HS-27A (cell line): ENCODE measurements at regions not wholly inside any gene's neighbourhood (a gene's known extent, or its start where the extent isn't known, plus 50 kb on each side); places are given as distances from the start of the nearest gene placed in this dataset.
A peak's percentile ranks its signal among the peaks of the same experiment; 100 is the strongest.
"Not testable (repeated sequence)": the region's sequence is repeated elsewhere in the genome, so short reads cannot be mapped to it uniquely, and the experiment has no call there.

ENCODE experiments used
- DNase-seq: peaks from one replicate; pipeline ENCODE4 v3.0.0-alpha.2; 2012; ENCODE audit warnings: low read depth, missing footprints

DNA sequence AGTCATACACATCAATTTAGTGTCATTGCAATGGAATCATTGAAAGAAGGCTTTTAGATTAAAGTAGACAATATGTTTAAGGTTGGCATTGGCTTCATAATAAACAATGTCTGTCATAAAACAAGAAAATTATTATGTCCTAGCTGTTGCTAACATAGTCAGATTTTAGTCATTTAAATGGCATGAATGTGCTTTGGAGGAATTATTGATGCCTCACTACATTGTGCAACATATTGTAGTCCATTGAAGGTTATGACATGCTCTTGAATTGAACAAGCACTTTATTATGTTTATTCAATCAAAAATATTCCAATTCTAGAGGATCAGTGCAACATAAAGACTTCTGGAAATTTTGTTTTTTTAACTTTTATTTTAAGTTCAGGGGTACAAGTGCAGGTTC lies 489.8 kb upstream of the AMOT start:
- DNase-seq = no peak

DNA sequence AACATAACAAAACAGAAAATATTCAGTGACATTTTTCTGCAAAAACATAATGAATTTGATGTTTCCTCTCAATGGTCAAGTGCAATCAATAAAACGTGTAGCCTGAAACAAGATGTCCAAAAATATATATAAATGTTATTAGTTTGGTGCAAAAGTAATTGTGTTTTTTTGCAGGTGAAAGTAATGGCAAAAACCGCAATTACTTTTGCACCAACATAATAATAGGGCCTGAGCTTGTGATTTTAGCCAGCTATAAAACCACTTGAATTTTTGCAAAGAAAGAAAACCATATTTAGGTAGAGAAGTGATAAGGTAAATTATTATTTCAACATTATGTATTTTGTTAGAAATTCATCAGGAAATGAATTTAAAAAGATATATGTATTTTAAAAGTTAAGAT lies 475.3 kb upstream of the AMOT start:
- no peak for DNase-seq

DNA sequence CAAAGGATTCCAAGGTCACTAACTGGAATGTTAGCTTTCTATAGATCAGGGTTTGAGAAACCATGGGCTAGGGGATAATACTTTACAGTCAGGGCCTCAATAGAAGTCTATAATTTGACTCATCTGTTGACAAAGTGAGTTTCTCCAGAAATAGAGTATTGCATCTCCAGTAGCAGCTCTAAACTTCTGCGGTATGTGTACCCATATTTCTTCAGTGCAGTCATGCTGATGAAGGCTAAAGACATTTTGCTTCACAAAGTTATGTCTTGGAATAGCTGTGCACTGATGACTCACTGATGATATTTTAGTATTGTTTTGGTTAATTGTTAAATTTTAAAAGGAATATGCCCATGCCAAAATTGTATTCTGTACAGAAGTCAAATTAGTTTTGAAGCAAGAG lies 464.9 kb upstream of the AMOT start:
- DNase-seq = peak; percentile 23

DNA sequence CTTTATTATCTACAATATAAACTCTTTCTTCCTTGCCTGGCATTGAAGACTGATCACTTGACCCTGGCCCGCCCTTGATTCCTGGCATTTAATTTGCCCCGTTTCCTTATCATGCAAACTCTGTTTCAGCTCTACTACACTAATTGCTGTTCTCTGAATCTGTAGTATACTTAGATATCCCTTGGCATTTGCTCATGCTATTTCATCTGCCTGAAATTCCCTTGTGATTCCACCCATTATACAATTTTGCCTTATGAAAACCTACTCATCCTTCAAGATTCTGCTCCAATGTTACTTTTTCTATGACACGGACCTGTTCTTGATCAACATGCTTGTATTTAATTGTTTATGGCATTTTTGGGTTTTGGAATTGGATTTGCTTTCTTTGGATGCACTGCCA lies 459.9 kb upstream of the AMOT start:
- DNase-seq = no peak

DNA sequence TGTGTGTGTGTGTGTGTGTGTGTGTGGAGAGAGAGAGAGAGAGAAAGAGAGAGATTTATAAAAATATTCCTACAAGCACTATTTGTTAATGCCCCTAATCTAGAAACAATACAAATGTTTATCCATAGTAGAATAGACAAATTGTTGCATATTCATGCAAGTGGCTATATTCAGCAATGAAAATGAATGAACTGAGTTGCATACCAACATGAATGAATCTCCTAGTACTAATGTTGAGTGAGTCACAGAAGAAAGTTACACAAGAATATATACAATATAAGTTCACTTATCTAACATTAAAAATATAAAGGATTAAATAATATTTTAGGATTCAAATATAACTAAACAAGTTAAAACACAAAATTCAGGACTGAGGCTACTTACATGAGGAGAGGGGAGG lies 456.8 kb upstream of the AMOT start:
- DNase-seq = no peak

DNA sequence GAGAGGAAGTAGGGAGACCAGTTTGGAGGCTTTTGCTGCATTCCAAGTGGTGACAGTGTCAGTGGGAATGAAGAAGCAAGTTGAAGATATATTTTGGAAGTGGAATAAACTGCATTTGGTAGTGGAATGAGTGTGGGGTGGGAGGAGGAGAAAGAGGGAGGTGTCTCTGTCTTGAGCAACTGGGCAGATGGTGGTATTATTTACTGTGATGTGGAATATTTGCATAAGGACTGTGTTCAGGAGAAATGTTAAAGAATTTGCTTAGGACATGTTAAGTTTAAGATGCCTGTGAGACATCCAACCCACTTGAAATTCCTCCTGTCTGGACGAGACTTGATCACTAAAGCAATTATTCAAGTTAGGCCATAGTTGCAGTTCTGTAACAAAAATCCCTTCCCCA lies 448.9 kb upstream of the AMOT start:
- no peak for DNase-seq

DNA sequence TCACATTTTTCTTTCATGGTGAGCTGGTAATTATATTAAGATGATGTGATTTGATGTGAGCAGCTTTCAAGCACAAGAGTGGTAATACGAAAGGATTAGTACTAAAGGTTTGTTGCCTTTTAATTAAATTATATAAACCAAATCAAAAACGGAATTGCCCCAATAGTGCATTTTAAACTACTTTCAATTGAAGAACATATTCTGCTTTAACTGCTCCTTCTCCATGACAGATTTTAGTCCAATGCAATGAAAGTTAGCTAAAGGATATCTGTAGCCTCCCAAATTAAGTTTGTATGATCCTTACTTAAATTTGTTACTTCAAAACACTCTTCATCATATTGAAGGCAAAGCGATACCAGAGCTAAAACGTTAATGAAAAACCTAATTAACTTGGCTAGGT lies 447.1 kb upstream of the AMOT start:
- no peak for DNase-seq

DNA sequence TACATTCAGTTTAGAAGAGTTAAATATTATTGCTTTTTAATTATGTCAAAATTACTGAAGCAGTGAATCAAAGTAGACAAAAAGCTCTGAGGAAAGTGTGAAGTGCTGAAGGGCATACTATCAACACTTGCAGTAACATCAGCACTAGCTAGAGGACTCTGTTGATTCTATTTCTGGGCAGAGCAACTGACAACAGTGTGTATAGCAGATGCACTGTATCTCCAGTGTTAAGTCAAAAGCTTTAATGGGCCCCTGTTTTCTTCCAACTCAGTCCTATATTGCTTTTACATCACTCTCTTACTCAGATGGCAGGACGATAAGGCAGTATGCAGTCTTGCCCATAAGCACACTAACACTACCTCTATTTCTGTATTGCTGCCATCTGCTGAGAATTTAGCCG lies 435.2 kb upstream of the AMOT start:
- DNase-seq = no peak

DNA sequence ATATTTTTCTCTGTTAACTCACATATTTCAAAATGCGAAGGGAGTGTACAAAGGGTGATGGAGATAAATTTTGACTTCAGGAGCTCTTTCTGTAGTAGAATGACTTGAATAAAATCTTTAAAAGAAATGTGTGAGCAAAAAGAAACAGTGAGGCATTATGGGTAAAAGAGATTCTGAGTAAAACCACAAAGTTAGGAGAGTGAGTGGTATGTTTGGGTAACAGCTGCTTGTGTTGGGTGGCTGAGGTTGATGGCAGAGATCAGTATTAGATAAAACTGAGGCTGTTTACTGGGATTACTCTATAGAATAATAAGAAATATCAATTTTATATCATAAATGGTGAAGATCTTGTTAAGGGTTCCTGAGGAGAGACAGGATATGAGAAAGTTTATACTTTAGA lies 434.2 kb upstream of the AMOT start:
- peak; percentile 11 for DNase-seq

DNA sequence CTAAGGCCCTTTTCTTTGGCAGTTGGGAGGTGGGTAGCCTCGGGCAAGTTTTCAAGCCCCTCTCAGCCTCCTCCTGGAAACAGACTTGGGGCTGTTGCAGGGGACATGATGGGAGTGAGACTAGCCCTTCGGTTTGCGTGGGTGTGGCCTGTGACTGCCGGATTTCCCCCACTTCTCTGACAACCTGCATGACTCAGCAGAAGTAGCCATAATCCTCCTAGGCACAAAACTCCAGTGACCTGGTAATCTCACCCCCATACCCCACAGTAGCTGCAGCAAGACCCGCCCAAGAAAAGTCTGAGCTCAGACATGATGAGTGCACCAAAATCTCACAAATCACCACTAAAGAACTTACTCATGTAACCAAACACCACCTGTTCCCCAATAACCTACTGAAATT lies 433.7 kb upstream of the AMOT start:
- peak; percentile 2 for DNase-seq

DNA sequence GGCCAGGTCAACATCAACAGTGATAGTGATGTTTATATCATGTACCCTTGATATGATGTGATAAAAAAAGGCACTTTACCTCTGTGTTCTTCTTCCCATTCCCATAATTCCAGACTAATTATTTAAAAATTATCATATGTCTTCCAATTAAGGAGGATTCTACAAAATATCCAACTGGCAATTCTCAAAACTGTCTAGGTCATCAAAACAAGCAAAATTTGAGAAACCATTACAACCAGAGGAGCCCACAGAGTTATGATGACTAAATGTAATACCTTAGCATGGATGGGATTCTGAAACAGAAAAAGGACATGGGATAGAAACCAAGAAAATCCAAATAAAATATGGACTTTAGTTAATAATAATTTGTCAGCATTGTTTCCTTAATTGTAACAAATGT lies 428.6 kb upstream of the AMOT start:
- DNase-seq = no peak

DNA sequence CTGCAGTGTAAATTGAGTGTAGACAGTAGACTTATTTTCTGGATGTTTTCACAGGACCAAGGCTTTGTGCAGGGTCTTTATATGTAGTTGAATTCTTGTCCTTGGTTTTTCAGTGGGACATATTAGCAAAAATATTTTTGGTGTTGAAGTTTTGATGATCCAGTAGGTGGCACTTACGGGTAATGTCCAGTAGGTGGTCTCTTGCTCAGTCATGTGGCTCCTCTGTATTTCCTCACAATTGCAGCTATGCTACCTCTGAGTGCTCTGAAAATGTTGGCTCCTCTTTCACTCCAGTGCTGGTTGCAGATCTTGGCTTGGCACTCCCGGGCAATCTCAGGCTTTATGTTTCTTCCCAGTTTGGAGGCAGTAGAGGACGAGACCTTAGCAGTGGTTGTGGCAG lies 419.8 kb upstream of the AMOT start:
- DNase-seq = no peak

DNA sequence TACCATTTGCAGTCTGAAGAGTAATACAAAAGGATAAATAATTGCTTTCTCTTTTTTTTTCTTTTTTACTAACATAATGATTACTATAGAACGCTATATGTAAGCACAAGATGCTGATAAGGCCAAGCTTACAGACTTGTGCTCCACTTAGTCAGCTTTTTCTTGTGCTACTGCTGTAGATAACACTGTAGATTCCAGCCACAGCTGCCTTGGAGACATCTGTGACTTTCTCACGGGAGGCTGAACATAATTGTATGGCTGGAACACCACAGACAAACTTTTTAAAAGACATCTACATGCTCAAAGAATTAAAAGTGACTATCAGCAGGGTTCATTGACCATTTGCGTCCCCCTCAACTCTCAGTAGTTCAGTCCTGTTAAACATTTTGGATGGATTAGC lies 381.7 kb upstream of the AMOT start:
- no peak for DNase-seq

DNA sequence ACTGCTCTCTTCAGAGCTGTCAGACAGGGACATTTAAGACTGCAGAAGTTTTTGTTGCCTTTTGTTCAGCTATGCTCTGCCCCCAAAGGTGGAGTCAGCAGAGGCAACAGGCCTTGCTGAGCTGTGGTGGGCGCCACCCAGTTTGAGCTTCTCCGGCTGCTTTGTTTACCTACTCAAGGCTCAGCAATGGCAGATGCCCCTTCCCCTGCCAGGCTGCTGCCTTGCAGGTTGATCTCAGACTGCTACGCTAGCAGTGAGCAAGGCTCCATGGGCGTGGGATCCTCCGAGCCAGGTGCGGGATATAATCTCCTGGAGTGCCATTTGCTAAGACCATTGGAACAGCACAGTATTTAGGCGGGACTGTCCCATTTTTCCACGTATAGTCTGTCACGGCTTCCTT lies 371.4 kb upstream of the AMOT start:
- no peak for DNase-seq

DNA sequence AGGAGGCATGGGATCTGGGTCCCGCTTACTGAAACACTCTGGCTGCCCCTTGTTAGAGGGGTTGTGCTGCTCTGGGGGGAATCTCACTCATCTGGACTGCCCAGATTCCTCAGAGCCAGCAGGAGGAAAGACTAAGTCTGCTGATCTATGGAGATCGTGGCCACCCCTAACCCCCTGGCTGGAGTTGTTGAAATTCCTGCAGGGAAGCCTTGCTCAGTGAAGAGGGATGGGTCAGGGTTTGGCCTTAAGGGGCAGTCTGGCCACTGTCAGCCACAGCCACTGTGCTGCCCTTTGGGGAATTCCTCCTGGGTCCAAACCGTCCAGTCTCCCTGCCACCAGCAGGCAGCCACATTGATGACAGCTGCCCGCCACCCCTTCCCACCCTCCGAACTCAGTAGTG lies 362.0 kb upstream of the AMOT start:
- DNase-seq = no peak

DNA sequence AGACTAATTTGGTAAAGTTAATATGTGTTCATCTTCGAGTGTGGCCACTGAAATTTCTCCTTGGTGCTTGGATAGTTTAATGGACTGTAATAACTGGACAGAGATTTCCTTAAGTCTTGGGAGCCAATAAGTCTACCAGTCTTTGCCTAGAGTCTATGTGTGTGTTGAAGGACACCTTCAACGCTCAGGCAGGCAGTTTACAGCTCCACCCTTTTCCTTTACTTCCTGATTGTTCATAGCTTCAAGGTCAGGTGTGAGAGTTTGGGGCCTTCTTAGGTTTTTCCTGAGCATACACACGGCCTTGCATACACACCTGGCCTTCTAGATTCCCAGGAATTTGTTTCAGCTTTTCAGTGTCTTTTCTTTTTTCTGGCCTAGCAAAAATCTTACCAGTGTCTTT lies 355.3 kb upstream of the AMOT start:
- no peak for DNase-seq

DNA sequence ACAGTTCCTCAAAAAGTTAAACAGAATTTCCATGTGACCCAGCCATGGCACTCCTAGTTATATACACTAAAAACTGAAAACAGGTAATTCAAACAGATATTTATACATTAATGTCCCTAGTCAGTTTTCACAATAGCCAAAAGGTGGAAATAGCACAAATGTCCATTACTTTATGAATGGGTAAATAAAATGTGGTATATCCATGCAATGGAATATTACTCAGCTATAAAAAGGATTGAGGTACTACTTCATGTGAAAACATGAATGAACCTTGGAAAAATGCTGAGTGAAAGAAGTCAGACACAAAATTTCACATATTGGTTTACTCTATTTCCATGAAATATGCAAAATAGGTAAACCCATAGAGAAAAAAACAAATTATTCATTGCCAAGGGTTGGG lies 351.8 kb upstream of the AMOT start:
- DNase-seq = no peak

DNA sequence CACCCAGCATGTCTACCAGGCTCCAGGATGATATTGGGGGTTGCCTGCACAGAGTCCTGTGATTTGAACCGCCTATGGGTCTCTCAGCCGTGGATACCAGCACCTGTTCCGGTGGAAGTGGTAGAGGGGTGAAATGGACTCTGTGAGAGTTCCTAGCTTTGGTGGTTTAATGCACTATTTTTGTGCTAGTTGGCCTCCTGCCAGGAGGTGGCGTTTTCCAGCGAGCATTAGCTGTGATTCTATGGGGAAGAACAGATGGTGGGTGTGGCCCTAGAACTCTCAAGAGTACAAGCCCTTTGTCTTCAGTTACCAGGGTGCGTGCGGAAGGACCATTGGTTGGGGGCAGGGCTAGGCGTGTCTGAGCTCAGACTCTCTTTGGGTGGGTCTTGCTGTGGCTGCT lies 316.9 kb upstream of the AMOT start:
- DNase-seq = no peak

DNA sequence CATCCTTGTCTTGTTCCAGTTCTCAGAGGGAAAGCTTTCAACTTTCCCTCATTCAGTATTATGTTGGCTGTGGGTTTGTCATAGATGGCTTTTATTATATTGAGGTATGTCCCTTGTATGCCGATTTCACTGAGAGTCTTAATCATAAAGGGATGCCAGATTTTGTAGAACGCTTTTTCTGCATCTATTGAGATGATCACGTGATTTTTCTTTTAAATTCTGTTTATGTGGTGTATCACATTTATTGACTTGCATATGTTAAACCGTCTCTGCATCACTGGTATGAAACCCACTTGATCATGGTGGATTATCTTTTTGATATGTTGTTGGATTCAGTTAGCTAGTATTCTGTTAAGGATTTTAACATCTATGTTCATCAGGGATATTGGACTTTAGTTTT lies 313.7 kb upstream of the AMOT start:
- not testable (repeated sequence) for DNase-seq

DNA sequence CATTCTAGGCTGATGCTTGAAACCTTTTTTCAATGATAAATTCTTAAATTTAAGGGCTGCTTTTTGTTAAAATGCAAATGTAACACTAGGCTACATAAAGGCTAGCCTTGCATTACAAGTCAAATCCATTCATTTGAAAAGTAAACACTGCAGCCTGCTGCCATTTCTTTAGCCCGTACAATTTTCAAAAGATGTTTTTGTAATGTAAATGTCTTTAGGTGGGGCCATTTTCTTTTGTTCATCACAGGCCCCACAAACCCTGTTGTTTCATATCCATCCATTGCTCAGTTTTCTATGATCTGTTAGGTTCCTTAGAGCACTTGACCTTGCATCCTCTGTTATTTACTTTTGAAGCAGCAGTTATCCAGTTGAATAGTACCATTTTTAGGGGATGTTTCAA lies 296.2 kb upstream of the AMOT start:
- no peak for DNase-seq

DNA sequence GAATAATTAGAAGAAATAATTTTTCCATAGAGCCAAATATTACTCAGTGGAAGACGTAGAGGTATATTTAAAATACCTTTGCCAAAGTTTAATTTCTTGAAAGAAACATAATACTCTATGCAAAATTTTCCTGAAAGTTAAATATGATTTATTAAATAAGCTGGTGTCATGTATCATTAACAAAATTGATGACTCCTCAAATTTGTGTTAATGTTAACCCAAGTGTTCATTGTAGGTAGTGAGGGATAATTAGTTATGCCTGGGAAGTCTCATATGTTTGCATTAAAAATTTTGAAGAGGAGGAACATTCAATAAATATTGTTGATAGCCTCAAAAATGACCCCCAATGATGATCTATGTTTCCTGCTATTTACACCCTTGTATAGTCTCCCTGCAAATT lies 292.7 kb upstream of the AMOT start:
- DNase-seq = no peak

DNA sequence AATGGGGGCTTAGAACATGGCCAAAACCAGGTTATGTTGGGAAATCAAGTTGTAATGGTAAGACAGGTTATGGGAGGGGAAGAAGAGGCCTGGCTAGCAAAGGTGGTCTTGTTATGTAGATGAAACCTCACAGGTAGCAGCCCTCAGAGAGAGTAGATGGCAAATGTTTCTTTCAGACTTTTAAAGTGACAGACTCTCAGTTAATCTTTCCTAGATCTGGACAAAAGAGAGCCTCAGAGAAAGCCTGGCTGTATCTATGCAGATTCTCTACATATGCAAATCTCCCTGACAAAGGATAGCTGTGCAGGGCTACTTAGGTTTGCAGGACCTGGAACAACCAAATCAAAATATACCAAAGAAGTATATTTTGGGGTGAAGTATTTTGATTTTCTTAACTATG lies 284.1 kb upstream of the AMOT start:
- DNase-seq = no peak

DNA sequence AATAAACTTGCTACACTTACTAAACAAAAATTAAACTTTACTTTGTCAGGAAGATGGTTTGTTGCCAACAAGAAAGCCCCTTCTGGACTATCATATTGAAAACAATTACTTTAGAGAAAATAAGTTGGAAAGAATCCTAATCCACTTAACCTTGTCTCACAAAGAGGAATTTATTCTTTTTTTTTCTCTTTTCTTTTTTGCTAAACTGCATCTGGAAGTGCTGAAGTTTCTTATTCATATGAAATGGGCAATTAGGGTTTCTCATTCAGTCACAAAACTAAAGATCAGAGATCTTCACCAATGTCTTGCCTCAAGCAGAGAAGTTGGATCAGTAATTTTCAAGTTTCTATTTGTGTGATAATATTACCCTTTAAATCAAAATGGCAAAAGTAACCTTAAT lies 234.9 kb upstream of the AMOT start:
- DNase-seq = no peak

DNA sequence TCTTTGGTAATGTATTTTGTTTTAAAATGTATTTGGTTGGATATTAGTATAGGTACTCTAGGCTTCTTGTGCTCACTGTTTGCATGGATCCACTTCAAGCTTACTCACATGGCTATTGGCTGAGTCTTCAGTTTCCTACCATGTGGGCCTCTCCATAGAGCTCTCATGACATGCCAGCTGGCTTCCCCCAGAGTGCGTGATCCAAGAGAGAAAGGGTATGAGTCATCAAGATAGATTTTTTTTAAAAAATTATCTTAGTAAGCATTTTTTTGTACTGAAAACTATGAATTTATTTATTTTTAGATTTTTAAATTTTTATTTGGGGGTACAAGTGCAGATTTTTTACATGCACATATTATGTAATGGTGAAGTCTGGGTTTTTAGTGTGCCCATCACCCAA lies 219.1 kb upstream of the AMOT start:
- no peak for DNase-seq

DNA sequence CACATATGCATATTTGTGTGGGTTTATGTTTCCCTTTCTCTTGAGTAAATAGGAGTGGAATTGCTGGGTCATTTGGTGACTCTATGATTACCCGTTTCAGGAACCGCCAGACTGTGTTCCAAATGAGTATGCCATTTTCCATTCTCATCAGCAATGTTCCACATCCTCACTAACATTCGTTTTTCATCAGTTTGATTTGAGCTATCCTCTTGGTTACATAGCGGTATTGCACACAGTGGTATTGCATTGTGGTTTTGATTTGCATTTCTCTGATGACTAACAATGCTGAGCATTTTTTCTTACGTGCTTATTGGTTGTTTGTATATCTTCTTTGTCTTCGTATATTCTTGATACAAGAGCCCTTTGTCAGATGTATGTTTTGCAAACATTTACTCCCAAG lies 218.0 kb upstream of the AMOT start:
- DNase-seq = no peak

DNA sequence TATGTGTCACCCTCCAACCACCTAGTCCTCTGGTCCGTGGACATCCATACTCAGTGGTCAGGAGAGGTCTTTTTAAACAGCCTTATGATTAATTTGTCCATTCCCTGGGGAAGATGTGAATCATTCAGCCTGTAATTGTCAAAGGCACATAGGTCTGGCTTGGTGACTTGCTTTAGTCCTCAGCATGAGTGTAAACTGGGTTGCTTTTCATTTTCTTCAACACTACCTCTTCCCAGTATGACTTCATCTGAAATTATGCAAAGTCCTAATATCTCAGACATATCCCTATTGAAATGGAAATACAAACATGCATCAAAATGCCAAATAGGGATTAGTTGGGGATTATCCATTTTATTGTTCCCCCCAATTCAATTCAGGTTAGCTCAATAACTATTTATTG lies 208.3 kb upstream of the AMOT start:
- no peak for DNase-seq
